WTC11 (cell line): ENCODE measurements at regions not wholly inside any gene's neighbourhood (a gene's known extent, or its start where the extent isn't known, plus 50 kb on each side); places are given as distances from the start of the nearest gene placed in this dataset.

ENCODE experiments used
- CTCF ChIP-seq: fragments of 200-600 bp; IDR thresholded peaks from 2 replicates; pipeline ENCODE4 v1.8.0; 2022; ENCODE audit warnings: antibody characterized with exemption
- FOXJ3 ChIP-seq: sonication (generic); formaldehyde crosslinking; IDR thresholded peaks from 2 replicates; pipeline ENCODE4 v1.9.0; 2021; ENCODE audit warnings: missing genetic modification reagents, mild to moderate bottlenecking, borderline replicate concordance
- GABPB1 ChIP-seq: sonication (generic); formaldehyde crosslinking; IDR thresholded peaks from 2 replicates; pipeline ENCODE4 v1.8.1; 2023; ENCODE audit warnings: mild to moderate bottlenecking, missing genetic modification reagents
- IRF2 ChIP-seq: sonication (generic); formaldehyde crosslinking; IDR thresholded peaks from 2 replicates; pipeline ENCODE4 v1.8.0; 2022; ENCODE audit warnings: low read depth, missing genetic modification reagents, borderline replicate concordance
- MAX ChIP-seq: sonication (generic); formaldehyde crosslinking; IDR thresholded peaks from 2 replicates; pipeline ENCODE4 v1.8.0; 2022; ENCODE audit warnings: mild to moderate bottlenecking, missing genetic modification reagents
- NR3C1 ChIP-seq: sonication (generic); formaldehyde crosslinking; conservative IDR thresholded peaks from 2 replicates; pipeline ENCODE4 v1.8.1; 2023; ENCODE audit warnings: low read depth, mild to moderate bottlenecking, missing genetic modification reagents
- TEAD4 ChIP-seq: sonication (generic); formaldehyde crosslinking; IDR thresholded peaks from 2 replicates; pipeline ENCODE4 v1.8.0; 2022; ENCODE audit warnings: mild to moderate bottlenecking, missing genetic modification reagents
- TP53 ChIP-seq: sonication (generic); formaldehyde crosslinking; IDR thresholded peaks from 2 replicates; pipeline ENCODE4 v1.8.1; 2023; ENCODE audit warnings: mild to moderate bottlenecking, missing genetic modification reagents
- USF2 ChIP-seq: sonication (generic); formaldehyde crosslinking; IDR thresholded peaks from 2 replicates; pipeline ENCODE4 v1.8.1; 2023; ENCODE audit warnings: mild to moderate bottlenecking, missing genetic modification reagents, moderate library complexity
- ZNF121 ChIP-seq: sonication (generic); formaldehyde crosslinking; IDR thresholded peaks from 2 replicates; pipeline ENCODE4 v1.8.0; 2023; ENCODE audit warnings: missing genetic modification reagents
- ZSCAN18 ChIP-seq: fragments of 250-450 bp; sonication (Bioruptor Pico); IDR thresholded peaks from 2 replicates; pipeline ENCODE4 v2.1.2; 2022; ENCODE audit warnings: mild to moderate bottlenecking, moderate library complexity

- TF ChIP-seq NR3C1 (CRISPR knock-in tag) (no peak), CTCF (no peak), IRF2 (CRISPR knock-in tag) (no peak), MAX (CRISPR knock-in tag) (no peak), TEAD4 (CRISPR knock-in tag) (no peak), GABPB1 (CRISPR knock-in tag) (no peak), ZSCAN18 (CRISPR knock-in tag) (no peak), TP53 (CRISPR knock-in tag) (no peak), ZNF121 (CRISPR knock-in tag) (no peak), USF2 (CRISPR knock-in tag) (no peak), FOXJ3 (no peak)
These were observed 173.1 kb downstream of the MC4R start for GRCh38 chr18:60199505-60199904.
